GM12878 (cell line): ENCODE measurements at regions not wholly inside any gene's neighbourhood (a gene's known extent, or its start where the extent isn't known, plus 50 kb on each side); places are given as distances from the start of the nearest gene placed in this dataset.
A peak's percentile ranks its signal among the peaks of the same experiment; 100 is the strongest.

Experiments
- ATF7 ChIP-seq: fragments of 450-650 bp; IDR thresholded peaks from 2 replicates; pipeline ENCODE4 v1.6.1; 2016; ENCODE audit warnings: low read depth, mild to moderate bottlenecking
- BACH1 ChIP-seq: fragments of 450-650 bp; IDR thresholded peaks from 2 replicates; pipeline ENCODE4 v1.6.1; 2017; ENCODE audit warnings: mild to moderate bottlenecking, borderline replicate concordance
- BCL11A ChIP-seq: IDR thresholded peaks from 2 replicates; pipeline ENCODE4 v1.6.1; 2011; ENCODE audit warnings: low read depth, low read length
- CBX3 ChIP-seq: fragments of 200-600 bp; sonication (generic); IDR thresholded peaks from 2 replicates; pipeline ENCODE4 v1.6.1; 2016; ENCODE audit warnings: low read depth, borderline replicate concordance
- CHD2 ChIP-seq: IDR thresholded peaks from 2 replicates; pipeline ENCODE4 v1.6.1; 2011; ENCODE audit warnings: low read depth, low read length, improper control_type of control experiment, borderline replicate concordance
- HDAC6 ChIP-seq: fragments of 200-600 bp; sonication (generic); IDR thresholded peaks from one replicate; pipeline ENCODE4 v1.8.0; 2017; ENCODE audit warnings: antibody characterized with exemption; ENCODE audit not compliant: unreplicated experiment
- IRF4 ChIP-seq: IDR thresholded peaks from 2 replicates; pipeline ENCODE4 v1.6.1; 2011; ENCODE audit warnings: low read depth, low read length
- RAD21 ChIP-seq: IDR thresholded peaks from 2 replicates; pipeline ENCODE4 v1.6.1; 2011; ENCODE audit warnings: mild to moderate bottlenecking, low read depth, low read length, moderate library complexity; ENCODE audit not compliant: insufficient read depth
- RELA ChIP-seq: fragments of 450-650 bp; IDR thresholded peaks from 2 replicates; pipeline ENCODE4 v1.8.0; 2014; ENCODE audit warnings: borderline replicate concordance; ENCODE audit not compliant: partially characterized antibody
- REST ChIP-seq: IDR thresholded peaks from 2 replicates; pipeline ENCODE4 v1.6.1; 2012; ENCODE audit warnings: mild to moderate bottlenecking, low read depth, low read length
- SMC3 ChIP-seq: IDR thresholded peaks from 2 replicates; pipeline ENCODE4 v1.6.1; 2011; ENCODE audit warnings: low read length, improper control_type of control experiment, borderline replicate concordance
- SRF ChIP-seq, 2 experiments: IDR thresholded peaks; 2 replicates each; pipeline ENCODE4 v1.6.1; 2011; ENCODE audit warnings: low read depth in 2 of 2, low read length in 2 of 2, mild to moderate bottlenecking in 1 of 2, moderate library complexity in 1 of 2
- ZNF24 ChIP-seq: fragments of 450-650 bp; IDR thresholded peaks from 2 replicates; pipeline ENCODE4 v1.6.1; 2017; ENCODE audit warnings: antibody characterized with exemption, mild to moderate bottlenecking
- ZNF622 ChIP-seq: fragments of 450-650 bp; IDR thresholded peaks from 2 replicates; pipeline ENCODE4 v1.6.1; 2017; ENCODE audit warnings: mild to moderate bottlenecking, inconsistent platforms
- ZNF687 ChIP-seq: fragments of 450-650 bp; IDR thresholded peaks from 2 replicates; pipeline ENCODE4 v1.6.1; 2017; ENCODE audit warnings: mild to moderate bottlenecking, moderate library complexity
- TF ChIP-seq, protein P1 (sequence below): IDR thresholded peaks from 2 replicates; pipeline ENCODE4 v1.6.1; 2011; ENCODE audit warnings: low read depth, low read length, improper control_type of control experiment, borderline replicate concordance
- TF ChIP-seq, protein P2 (sequence below): fragments of 150-350 bp; IDR thresholded peaks from 2 replicates; pipeline ENCODE4 v1.6.1; 2016; ENCODE audit warnings: low read depth, low read length

GRCh38 chr18:5058768-5059695, 138.0 kb downstream of the AKAIN1 start (continued):
- TF ChIP-seq RELA (no peak), SRF (IDR thresholded peaks at IDR 0.05; ENCODE audit: low read depth in 2 of 2, low read length in 2 of 2) (no peak), CHD2 (peak; percentile 32; the same call in 1 of the 2 replicates), ATF7 (0 out of 2 replicates have a peak, but pooled peaks have one; percentile 27), ZNF24 (no peak), CBX3 (no peak), SMC3 (no peak), ZNF622 (no peak), IRF4 (no peak), BCL11A (no peak), HDAC6 (no peak), REST (no peak), BACH1 (no peak), RAD21 (no peak), ZNF687 (peak; percentile 59; the same call in 1 of the 2 replicates)
- TF ChIP-seq, protein P1, sequence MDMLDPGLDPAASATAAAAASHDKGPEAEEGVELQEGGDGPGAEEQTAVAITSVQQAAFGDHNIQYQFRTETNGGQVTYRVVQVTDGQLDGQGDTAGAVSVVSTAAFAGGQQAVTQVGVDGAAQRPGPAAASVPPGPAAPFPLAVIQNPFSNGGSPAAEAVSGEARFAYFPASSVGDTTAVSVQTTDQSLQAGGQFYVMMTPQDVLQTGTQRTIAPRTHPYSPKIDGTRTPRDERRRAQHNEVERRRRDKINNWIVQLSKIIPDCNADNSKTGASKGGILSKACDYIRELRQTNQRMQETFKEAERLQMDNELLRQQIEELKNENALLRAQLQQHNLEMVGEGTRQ = no peak; the same call in 1 of the 2 replicates
- TF ChIP-seq, protein P2, sequence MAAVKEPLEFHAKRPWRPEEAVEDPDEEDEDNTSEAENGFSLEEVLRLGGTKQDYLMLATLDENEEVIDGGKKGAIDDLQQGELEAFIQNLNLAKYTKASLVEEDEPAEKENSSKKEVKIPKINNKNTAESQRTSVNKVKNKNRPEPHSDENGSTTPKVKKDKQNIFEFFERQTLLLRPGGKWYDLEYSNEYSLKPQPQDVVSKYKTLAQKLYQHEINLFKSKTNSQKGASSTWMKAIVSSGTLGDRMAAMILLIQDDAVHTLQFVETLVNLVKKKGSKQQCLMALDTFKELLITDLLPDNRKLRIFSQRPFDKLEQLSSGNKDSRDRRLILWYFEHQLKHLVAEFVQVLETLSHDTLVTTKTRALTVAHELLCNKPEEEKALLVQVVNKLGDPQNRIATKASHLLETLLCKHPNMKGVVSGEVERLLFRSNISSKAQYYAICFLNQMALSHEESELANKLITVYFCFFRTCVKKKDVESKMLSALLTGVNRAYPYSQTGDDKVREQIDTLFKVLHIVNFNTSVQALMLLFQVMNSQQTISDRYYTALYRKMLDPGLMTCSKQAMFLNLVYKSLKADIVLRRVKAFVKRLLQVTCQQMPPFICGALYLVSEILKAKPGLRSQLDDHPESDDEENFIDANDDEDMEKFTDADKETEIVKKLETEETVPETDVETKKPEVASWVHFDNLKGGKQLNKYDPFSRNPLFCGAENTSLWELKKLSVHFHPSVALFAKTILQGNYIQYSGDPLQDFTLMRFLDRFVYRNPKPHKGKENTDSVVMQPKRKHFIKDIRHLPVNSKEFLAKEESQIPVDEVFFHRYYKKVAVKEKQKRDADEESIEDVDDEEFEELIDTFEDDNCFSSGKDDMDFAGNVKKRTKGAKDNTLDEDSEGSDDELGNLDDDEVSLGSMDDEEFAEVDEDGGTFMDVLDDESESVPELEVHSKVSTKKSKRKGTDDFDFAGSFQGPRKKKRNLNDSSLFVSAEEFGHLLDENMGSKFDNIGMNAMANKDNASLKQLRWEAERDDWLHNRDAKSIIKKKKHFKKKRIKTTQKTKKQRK = no peak
